ENCODE measurements at regions not wholly inside any gene's neighbourhood (a gene's known extent, or its start where the extent isn't known, plus 50 kb on each side); places are given as distances from the start of the nearest gene placed in this dataset.

DNA sequence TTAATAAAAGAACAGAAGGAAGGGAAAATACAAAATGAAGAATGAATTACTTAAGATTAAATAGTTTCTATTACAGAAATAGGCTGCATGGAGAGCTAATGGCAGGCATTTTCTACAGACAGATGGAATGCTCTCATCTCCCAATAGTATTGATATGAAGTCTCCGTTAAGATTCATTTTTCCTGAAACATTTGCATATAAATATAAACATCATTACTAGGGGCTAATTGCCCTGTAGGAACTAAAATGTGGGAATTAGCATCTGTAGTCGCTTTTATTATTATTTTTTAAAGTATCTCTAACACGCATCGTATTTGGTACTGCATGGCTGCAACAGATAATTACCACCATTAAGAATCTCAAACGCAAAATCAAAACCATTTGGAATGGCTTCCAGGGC lies 2275.5 kb downstream of the MAT2B start:
- Mint-ChIP-seq H3K4me3 (no peak overlapping the region), H3K27ac (no peak overlapping the region), H3K9me3 (peaks cover 5% of the 10 kb centered on the region), H3K36me3 (no peaks in the 10 kb centered on the region), H3K27me3 (no peaks in the 10 kb centered on the region), H3K4me1 (no peaks in the 10 kb centered on the region)

DNA sequence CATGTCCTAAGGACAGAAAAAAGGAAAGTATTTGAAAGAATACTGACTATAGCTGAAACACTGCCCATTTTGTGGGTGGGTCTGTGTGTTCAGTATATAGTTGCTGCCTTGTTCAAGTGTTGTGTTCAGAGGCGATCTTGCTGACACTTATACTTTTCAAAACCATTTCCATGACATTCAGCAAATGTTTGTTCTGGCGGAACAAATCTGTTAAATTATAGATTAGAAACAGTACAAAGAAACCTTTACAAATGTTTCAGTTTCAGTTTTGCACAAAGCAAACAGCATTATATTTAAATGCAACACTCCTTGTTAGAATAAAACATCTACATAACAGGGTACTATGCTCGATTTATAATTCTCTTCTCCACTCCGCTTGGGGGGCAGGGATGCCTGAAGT lies 2276.3 kb downstream of the MAT2B start:
- Mint-ChIP-seq H3K27me3 (no peaks in the 10 kb centered on the region), H3K9me3 (peaks cover 11% of the 10 kb centered on the region), H3K4me1 (no peaks in the 10 kb centered on the region), H3K4me3 (no peak overlapping the region), H3K27ac (no peak overlapping the region), H3K36me3 (no peaks in the 10 kb centered on the region)

DNA sequence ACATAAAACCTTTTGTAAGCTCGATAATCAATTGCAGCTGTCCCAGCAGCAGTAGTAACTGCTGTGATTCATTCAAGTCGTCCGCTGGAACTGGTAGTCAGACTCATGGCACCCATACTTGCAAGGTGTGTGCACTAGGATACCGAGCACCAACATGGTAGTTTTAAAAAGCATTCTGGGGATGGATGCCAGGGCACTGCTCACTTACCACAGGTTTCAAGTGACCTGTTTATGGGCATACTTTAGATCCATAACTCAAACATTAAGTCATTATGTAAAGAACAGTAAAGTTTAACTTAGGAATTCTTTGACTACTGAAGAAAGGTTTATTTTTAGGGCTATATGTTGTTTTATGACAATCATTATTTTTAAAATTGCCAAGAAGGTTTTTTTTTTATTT lies 2277.6 kb downstream of the MAT2B start:
- no peaks in the 10 kb centered on the region for H3K36me3 Mint-ChIP-seq
- H3K27me3 Mint-ChIP-seq = no peaks in the 10 kb centered on the region
- no peak overlapping the region for H3K4me3 Mint-ChIP-seq
- no peak overlapping the region for H3K27ac Mint-ChIP-seq
- peaks cover 20% of the 10 kb centered on the region for H3K9me3 Mint-ChIP-seq
- no peaks in the 10 kb centered on the region for H3K4me1 Mint-ChIP-seq

DNA sequence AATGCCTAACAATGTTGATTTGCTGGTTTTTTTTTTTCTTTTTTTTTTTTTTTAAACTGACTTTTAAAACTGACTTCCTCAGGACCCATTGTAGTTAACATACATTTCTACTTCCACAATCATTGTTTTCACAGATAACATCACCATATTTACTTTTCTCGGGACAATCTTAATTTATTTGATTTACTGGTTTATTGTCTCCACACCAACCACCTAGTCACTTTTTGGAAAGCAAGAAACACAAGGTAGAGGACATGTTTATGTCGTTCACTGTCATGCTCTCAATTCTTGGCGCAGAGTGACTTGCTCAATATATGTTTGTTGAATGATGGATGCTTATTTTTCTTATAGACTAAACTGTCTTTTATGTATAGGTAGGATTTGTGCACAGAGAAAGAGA lies 2280.7 kb downstream of the MAT2B start:
- Mint-ChIP-seq H3K4me1 (no peaks in the 10 kb centered on the region), H3K27ac (no peak overlapping the region), H3K4me3 (no peak overlapping the region), H3K36me3 (no peaks in the 10 kb centered on the region), H3K27me3 (no peaks in the 10 kb centered on the region), H3K9me3 (peaks cover 34% of the 10 kb centered on the region)

DNA sequence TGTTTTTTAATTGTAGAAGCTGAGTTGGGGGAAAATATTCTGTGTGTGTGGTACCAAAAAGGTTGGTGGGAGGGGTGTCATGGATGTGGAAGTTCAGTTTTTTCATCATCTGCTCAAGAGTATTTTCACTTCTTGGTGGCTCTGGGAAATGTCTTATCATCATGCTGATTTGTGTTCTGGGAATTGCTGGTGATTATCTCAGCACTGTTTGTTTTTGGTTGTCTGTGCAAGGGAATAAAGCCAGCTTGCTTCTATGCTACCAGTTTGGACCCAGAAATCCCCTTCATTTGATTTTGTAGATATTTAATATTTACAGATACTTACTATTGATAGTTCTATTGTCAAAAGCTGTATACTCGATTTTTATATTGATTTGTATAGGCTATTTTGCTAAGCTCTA lies 2289.7 kb downstream of the MAT2B start:
- H3K27ac Mint-ChIP-seq = no peak overlapping the region
- no peaks in the 10 kb centered on the region for H3K27me3 Mint-ChIP-seq
- H3K9me3 Mint-ChIP-seq = peaks cover 19% of the 10 kb centered on the region
- no peaks in the 10 kb centered on the region for H3K4me1 Mint-ChIP-seq
- H3K36me3 Mint-ChIP-seq = no peaks in the 10 kb centered on the region
- H3K4me3 Mint-ChIP-seq = no peak overlapping the region

DNA sequence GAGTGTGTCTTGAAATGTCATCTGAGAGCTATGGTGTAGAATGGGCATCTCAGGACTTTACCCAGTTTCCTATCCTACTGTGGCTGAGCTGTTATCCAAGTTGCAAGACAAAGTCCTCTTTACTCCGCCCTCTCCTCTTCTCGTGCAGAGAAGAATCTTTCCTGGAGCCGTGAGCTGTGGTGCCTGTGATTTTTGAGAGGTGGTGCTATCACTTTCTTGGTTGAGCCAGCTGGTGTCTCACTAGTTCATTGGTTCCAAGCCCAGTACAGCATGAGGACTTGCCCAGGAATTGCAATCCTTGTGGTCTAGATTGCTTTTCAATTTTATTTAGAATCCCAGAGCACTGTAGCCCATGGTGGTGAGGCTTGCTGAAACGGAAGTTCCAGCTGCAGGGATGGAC lies 2300.3 kb downstream of the MAT2B start:
- Mint-ChIP-seq H3K4me1 (no peaks in the 10 kb centered on the region), H3K27me3 (no peaks in the 10 kb centered on the region), H3K36me3 (no peaks in the 10 kb centered on the region), H3K9me3 (peaks cover 5% of the 10 kb centered on the region), H3K4me3 (no peak overlapping the region), H3K27ac (no peak overlapping the region)

DNA sequence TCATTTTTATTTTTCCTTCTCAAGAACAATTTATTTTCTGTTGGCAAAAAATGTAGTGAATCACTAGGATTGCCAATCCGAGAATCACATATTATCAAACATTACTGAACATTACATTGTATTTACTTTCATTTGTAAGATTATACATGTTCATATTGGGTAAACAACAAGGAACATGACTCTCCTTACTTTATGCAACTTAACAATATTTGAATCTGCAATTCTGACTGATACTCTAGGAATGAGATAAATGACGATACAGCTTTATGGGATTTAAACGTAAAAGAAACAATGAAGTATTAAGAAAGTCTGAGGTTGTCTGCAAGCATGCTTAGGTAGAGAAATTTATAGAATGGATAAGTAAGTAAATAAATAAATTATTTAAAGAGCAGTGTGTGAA lies 2302.9 kb downstream of the MAT2B start:
- no peak overlapping the region for H3K4me3 Mint-ChIP-seq
- H3K9me3 Mint-ChIP-seq = no peaks in the 10 kb centered on the region
- no peaks in the 10 kb centered on the region for H3K36me3 Mint-ChIP-seq
- H3K4me1 Mint-ChIP-seq = no peaks in the 10 kb centered on the region
- no peak overlapping the region for H3K27ac Mint-ChIP-seq
- no peaks in the 10 kb centered on the region for H3K27me3 Mint-ChIP-seq

DNA sequence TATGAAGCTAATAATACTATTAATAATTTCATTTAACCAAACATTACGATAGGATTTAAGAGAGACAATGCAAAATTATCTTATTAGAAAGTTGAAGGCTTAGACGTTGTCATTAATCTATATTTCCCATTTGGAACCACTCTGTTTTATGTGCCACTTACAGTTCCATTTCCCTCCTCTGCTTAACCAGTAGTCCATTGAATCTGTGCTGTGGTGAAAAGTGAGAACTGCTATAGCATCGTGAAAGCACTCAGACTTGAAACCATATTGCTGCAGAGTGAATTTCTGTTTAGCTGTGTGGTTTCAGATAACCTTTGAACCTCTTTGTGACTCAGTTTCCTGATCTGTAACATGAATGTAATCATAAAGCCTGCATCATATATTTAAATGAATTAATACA lies 2304.5 kb downstream of the MAT2B start:
- H3K36me3 Mint-ChIP-seq = no peaks in the 10 kb centered on the region
- no peak overlapping the region for H3K4me3 Mint-ChIP-seq
- H3K4me1 Mint-ChIP-seq = no peaks in the 10 kb centered on the region
- H3K27me3 Mint-ChIP-seq = no peaks in the 10 kb centered on the region
- H3K27ac Mint-ChIP-seq = no peak overlapping the region
- no peaks in the 10 kb centered on the region for H3K9me3 Mint-ChIP-seq

DNA sequence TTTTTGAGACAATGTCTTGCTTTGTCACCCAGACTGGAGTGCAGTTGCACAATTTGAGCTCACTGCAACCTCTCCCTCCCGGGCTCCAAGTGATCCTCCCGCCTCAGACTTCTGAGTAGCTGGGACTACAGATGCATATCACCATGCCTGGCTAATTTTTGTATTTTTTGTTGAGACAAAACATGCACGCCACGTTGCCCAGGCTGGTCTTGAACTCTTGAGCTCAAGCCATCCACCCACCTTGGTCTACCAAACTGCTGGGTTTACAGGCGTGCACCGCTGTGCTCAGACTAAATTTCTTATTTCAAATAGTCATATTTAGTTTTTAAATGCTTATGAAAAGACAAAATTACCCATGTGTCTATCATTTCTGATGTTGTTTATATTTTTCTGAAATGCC lies 2324.1 kb downstream of the MAT2B start:
- H3K27ac Mint-ChIP-seq = no peak overlapping the region
- H3K27me3 Mint-ChIP-seq = no peaks in the 10 kb centered on the region
- no peaks in the 10 kb centered on the region for H3K36me3 Mint-ChIP-seq
- no peak overlapping the region for H3K4me3 Mint-ChIP-seq
- no peaks in the 10 kb centered on the region for H3K4me1 Mint-ChIP-seq
- peaks cover 5% of the 10 kb centered on the region for H3K9me3 Mint-ChIP-seq

DNA sequence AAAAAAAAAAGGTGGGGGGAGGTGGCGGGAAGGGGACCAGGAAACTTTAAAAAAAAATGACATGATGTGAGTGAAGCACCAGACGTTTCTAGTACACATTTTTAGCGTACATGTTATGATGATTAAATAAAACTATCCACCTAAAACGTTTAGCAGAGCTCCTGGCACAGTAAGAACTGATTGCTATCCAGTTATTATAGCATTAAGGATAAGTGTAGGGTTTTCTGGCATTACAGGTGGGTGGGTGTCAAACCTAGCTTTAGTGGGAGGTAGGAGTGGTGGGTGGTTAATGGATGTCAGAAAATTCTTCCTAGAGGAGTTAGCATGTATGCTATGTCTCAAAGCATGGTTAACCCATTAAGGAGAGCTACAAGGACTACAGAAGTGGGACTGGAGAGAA lies 2329.5 kb downstream of the MAT2B start:
- H3K4me3 Mint-ChIP-seq = no peak overlapping the region

DNA sequence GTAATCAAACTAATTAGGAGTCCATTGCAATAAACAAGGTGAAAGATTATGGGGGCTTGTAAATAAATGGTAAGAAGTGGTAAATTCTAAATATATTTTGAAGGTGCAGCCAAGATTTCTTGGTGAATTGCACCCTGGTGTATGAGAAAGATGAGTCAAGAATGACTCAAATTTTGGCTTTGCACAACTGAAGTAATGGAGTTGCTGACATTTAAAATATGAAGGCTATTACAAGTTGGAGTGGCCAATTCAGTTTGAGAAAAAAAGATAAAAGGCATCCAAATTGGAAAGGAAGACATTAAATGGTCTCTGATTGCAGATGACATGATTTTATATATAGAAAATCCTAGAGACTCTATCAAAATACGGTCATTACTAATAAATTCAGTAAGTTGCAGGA lies 2330.6 kb downstream of the MAT2B start:
- Mint-ChIP-seq H3K27me3 (no peaks in the 10 kb centered on the region), H3K36me3 (no peaks in the 10 kb centered on the region), H3K4me1 (no peaks in the 10 kb centered on the region), H3K27ac (no peak overlapping the region), H3K4me3 (no peak overlapping the region), H3K9me3 (peaks cover 11% of the 10 kb centered on the region)

More for the DNA sequence above, 2329.5 kb downstream of the MAT2B start:
- Mint-ChIP-seq H3K27me3 (no peaks in the 10 kb centered on the region), H3K9me3 (peaks cover 11% of the 10 kb centered on the region), H3K4me1 (no peaks in the 10 kb centered on the region), H3K27ac (no peak overlapping the region), H3K36me3 (no peaks in the 10 kb centered on the region)

DNA sequence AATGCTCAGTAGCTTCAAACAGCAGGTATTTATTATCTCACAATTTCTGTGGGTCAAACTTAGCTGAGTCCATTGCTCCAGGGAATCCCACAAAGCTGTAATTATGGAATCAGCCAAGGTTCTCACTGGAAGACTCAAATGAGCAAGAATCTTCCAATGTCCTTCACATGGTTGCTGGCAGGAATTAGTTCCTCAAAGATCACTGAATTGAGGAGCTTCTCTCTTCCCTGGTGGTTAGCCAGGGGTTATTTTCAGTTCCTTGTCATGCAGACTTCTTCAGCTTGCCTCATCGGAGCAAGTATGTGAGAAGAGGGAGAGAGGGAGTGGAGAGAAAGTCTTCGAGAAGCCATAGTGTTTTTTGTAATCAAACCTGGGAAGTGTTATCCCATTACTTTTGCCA lies 2331.9 kb downstream of the MAT2B start:
- H3K27ac Mint-ChIP-seq = no peak overlapping the region
- H3K27me3 Mint-ChIP-seq = no peaks in the 10 kb centered on the region
- H3K4me3 Mint-ChIP-seq = no peak overlapping the region
- H3K9me3 Mint-ChIP-seq = peaks cover 5% of the 10 kb centered on the region
- H3K4me1 Mint-ChIP-seq = no peaks in the 10 kb centered on the region
- no peaks in the 10 kb centered on the region for H3K36me3 Mint-ChIP-seq

DNA sequence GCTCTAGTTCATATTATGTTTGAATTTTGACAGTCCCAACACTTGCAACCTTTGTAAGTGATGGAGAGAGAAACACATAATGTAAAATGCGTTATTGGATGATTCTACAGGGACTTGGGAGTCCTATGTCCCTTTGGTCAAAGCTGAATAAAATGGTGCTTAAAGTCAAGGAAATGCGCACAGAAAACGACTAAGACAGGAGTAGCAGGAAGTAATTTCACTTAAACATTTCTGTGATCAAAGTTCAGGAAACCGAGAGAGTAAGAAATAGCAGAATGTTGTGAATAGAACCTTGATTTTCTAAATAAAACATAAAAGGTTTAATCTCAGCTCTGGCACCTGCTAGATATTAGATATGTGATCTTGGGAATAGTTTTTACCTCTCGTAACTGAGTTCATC lies 2339.2 kb downstream of the MAT2B start:
- H3K27ac Mint-ChIP-seq = no peak overlapping the region
- H3K27me3 Mint-ChIP-seq = no peaks in the 10 kb centered on the region
- no peak overlapping the region for H3K4me3 Mint-ChIP-seq
- H3K9me3 Mint-ChIP-seq = peaks cover 5% of the 10 kb centered on the region
- no peaks in the 10 kb centered on the region for H3K4me1 Mint-ChIP-seq
- no peaks in the 10 kb centered on the region for H3K36me3 Mint-ChIP-seq

DNA sequence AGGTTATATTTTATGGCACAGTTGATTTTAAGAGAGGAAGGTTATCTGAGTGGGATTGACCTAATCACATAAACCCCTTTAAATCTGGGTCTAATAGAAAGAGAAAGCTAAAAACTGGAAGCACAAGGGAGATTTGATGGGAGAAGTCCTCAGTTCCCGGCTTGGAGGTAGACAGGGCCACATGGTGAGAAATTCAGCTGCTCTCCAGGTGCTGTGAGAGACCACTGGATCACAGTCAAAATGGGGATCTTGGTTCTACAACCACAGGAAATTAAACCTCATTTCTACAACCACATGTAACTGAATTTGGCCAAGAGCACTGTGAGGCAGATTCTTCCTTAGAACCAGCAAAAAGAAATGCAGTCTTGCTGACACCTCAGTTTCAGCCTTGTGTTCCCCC lies 2352.7 kb downstream of the MAT2B start:
- no peak overlapping the region for H3K4me3 Mint-ChIP-seq
- H3K27me3 Mint-ChIP-seq = no peaks in the 10 kb centered on the region
- H3K36me3 Mint-ChIP-seq = no peaks in the 10 kb centered on the region
- H3K27ac Mint-ChIP-seq = no peak overlapping the region
- H3K9me3 Mint-ChIP-seq = peaks cover 12% of the 10 kb centered on the region
- no peaks in the 10 kb centered on the region for H3K4me1 Mint-ChIP-seq

DNA sequence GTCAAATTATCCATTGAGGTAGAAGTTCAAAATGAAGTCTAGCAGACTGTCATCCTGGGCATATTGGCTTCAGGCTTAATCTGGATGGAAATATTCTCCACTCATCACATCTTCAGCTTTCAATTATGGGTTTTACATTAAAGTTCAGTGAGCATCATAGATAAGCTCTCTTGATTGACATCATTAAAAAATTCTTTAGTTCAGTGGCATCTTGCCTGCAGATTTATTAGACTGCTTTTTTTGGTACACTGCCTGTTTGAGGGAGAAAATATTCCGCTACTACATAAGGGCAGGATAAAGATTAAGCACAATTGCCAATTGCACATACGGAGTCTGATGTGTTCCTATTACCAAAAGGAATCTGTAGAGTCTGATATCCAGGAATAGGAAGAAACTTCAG lies 2353.8 kb downstream of the MAT2B start:
- Mint-ChIP-seq H3K4me3 (no peak overlapping the region), H3K36me3 (no peaks in the 10 kb centered on the region), H3K27me3 (no peaks in the 10 kb centered on the region), H3K9me3 (peaks cover 8% of the 10 kb centered on the region), H3K27ac (no peak overlapping the region), H3K4me1 (no peaks in the 10 kb centered on the region)

DNA sequence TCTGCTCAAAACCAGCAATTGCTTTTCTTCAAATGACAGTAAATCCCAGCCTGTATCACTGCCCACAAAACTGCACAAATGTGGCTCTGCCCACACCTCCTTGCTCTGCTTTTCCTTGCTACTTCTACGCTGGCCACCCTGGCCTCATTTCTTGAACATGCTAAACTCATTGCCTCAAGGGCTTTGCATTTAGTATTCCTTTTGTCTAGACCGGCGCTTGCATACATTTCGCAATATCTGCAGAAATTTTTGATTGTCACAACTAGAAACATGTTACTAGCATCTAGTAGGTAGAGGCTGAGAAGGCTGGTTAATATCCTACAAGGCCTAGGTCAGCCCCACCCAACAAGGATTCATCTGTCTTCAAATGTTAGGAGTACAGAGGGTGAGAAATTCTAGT lies 2357.8 kb downstream of the MAT2B start:
- Mint-ChIP-seq H3K9me3 (no peaks in the 10 kb centered on the region), H3K4me3 (no peak overlapping the region), H3K27me3 (no peaks in the 10 kb centered on the region), H3K4me1 (no peaks in the 10 kb centered on the region), H3K36me3 (no peaks in the 10 kb centered on the region), H3K27ac (no peak overlapping the region)

DNA sequence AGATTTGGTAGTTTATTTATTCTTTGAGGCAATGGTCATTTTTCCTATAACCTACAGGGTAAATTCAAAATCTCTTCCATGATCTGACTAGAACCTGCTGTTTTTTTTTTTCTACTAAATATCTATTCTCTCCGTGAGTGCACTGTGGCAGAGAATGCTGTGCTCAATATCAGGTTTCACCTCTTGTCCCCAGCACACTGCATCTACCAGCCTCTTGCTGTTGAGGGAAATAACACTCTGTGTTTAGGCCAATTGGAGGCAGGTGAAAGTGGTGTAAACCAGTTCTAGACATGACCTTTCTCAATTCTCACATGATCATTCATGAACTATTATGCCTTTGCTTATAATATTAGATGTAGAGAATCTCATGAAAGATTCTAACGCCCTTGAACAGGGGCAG lies 2365.9 kb downstream of the MAT2B start:
- Mint-ChIP-seq H3K4me3 (no peak overlapping the region), H3K36me3 (no peaks in the 10 kb centered on the region), H3K9me3 (no peaks in the 10 kb centered on the region), H3K4me1 (no peaks in the 10 kb centered on the region), H3K27ac (no peak overlapping the region), H3K27me3 (no peaks in the 10 kb centered on the region)

DNA sequence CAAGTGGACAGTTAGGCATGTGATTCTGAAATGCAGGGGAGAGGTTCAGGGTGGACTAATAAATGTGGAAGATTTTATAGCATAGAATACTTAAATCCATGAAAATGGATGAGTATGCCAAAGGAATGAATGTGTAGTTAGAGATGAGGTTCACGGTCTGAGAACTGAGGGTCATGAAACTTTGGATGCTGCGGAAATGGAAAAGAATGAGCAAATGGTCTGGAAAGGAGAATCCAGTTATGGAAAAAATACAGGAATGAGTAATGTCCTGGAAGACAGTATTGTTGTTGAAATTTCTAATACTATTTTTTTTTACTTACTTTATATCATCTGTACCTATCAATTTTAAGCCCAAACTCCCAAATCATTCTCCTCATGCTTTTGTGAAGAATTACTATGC lies 2369.4 kb downstream of the MAT2B start:
- no peak overlapping the region for H3K4me3 Mint-ChIP-seq
- H3K36me3 Mint-ChIP-seq = no peaks in the 10 kb centered on the region
- H3K9me3 Mint-ChIP-seq = peaks cover 8% of the 10 kb centered on the region
- H3K27ac Mint-ChIP-seq = no peak overlapping the region
- H3K27me3 Mint-ChIP-seq = no peaks in the 10 kb centered on the region
- H3K4me1 Mint-ChIP-seq = no peaks in the 10 kb centered on the region
